HepG2 (cell line): ENCODE measurements at regions not wholly inside any gene's neighbourhood (a gene's known extent, or its start where the extent isn't known, plus 50 kb on each side); places are given as distances from the start of the nearest gene placed in this dataset.

Experiments
- DPF2 ChIP-seq: sonication (generic); formaldehyde crosslinking; IDR thresholded peaks from 2 replicates; pipeline ENCODE4 v1.4.0; 2020; ENCODE audit warnings: mild to moderate bottlenecking, low read depth, missing genetic modification reagents, borderline replicate concordance
- DZIP1 ChIP-seq: sonication (generic); formaldehyde crosslinking; IDR thresholded peaks from 2 replicates; pipeline ENCODE4 v1.5.0; 2020; ENCODE audit warnings: mild to moderate bottlenecking, missing genetic modification reagents
- GABPB1 ChIP-seq: IDR thresholded peaks from 2 replicates; pipeline ENCODE4 v1.6.1; 2016; ENCODE audit warnings: mild to moderate bottlenecking, missing genetic modification reagents, moderate library complexity, missing compliant biosample characterization
- HMG20A ChIP-seq: IDR thresholded peaks from 2 replicates; pipeline ENCODE4 v1.6.1; 2016; ENCODE audit warnings: borderline replicate concordance
- MBD4 ChIP-seq: IDR thresholded peaks from 2 replicates; pipeline ENCODE4 v1.6.1; 2012; ENCODE audit warnings: low read length, inconsistent platforms, borderline replicate concordance
- PCBP2 ChIP-seq: fragments of 200-400 bp; formaldehyde crosslinking; optimal IDR thresholded peaks from 2 replicates; pipeline ENCODE3; 2018; ENCODE audit warnings: low read length, low read depth; ENCODE audit not compliant: poor library complexity, severe bottlenecking
- PTBP1 ChIP-seq: fragments of 200-400 bp; formaldehyde crosslinking; IDR thresholded peaks from 2 replicates; pipeline ENCODE4 v1.6.1; 2018; ENCODE audit warnings: low read length, low read depth; ENCODE audit not compliant: poor library complexity, severe bottlenecking
- XRCC5 ChIP-seq: fragments of 200-400 bp; formaldehyde crosslinking; optimal IDR thresholded peaks from 2 replicates; pipeline ENCODE3; 2017; ENCODE audit warnings: mild to moderate bottlenecking, low read length
- ZNF407 ChIP-seq: sonication (generic); formaldehyde crosslinking; IDR thresholded peaks from one replicate; pipeline ENCODE4 v1.5.1; 2020; ENCODE audit warnings: mild to moderate bottlenecking, missing genetic modification reagents; ENCODE audit errors: not compliant biosample characterization
- ZNF790 ChIP-seq: sonication (generic); formaldehyde crosslinking; IDR thresholded peaks from 2 replicates; pipeline ENCODE4 v1.8.0; 2022; ENCODE audit warnings: missing genetic modification reagents, mild to moderate bottlenecking, borderline replicate concordance
- ZNF800 ChIP-seq: sonication (generic); formaldehyde crosslinking; IDR thresholded peaks from 2 replicates; pipeline ENCODE4 v1.4.0; 2020; ENCODE audit warnings: missing genetic modification reagents

- TF ChIP-seq DPF2 (CRISPR knock-in tag) (no peak), GABPB1 (CRISPR knock-in tag) (no peak), ZNF407 (CRISPR knock-in tag) (no peak), PCBP2 (no peak), ZNF790 (CRISPR knock-in tag) (no peak), DZIP1 (CRISPR knock-in tag) (no peak), PTBP1 (no peak), MBD4 (no peak), ZNF800 (no peak), XRCC5 (no peak), HMG20A (no peak)
Observed at GRCh38 chr4:79198951-79199587, 126.8 kb downstream of the NAA11 start.
